Right renal pelvis (tissue), 4 donors: ENCODE measurements at regions not wholly inside any gene's neighbourhood (a gene's known extent, or its start where the extent isn't known, plus 50 kb on each side); places are given as distances from the start of the nearest gene placed in this dataset.
"Not testable (repeated sequence)": the region's sequence is repeated elsewhere in the genome, so short reads cannot be mapped to it uniquely, and the experiment has no call there.

Experiments used
- DNase-seq, 4 donors: peaks; one replicate each; pipeline ENCODE4 v3.0.0-alpha.2; 2013; ENCODE audit warnings: low read depth in 4 of 4, low spot score in 3 of 4, missing footprints in 1 of 4

DNA sequence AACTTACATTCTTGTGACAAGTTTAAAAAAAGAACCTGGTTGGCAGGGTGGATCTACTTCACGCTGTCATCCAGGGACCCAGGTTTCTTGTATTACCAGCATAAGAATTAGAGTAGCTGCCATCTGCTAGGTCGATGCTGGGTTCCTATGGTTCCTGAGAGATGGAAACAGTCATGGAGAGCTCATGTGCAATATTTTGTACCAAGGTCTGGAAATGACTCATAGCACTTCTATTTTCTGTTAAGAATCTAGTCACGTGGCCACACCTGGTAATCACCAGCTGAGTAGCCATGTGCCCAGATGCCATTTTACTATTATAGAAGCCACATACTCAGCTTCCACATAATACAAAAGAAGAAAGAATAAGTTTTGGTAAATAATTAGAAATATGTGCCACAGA is 171.3 kb downstream of the CD83 start:
- DNase-seq: no peak

DNA sequence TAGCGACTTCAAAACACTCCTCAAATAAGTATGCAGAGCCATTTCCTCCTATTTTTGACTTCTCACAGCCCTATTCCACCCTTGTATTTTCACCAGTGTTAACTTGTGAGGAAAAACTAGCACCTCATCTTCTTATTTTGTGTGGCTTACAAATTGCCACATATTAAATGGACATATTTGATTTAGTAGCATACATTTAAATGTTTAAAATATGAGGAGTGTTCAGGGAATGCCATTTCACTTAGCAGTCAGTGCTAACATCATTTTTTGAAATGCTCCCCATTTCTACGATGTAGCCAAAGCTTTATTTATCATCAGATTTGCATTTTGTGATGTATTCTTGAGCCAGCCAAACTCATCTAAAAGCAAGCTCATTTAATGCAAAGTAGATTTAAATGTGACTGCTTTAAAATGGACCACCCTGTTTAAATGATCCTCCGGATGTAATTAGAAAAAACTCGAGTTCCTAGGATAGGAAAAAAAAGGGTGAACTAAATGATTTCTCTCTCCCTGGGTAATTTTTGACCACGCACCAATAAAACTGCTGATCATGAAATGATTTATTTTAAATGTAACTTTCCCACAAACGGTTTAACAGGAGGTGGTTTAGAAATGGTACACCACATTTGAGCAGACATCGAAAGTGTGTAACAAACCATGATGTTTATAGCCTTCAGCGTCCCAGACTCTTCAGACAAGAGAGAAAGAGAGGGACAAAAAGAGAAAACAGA is 172.6 kb downstream of the CD83 start:
- DNase-seq: no peak

DNA sequence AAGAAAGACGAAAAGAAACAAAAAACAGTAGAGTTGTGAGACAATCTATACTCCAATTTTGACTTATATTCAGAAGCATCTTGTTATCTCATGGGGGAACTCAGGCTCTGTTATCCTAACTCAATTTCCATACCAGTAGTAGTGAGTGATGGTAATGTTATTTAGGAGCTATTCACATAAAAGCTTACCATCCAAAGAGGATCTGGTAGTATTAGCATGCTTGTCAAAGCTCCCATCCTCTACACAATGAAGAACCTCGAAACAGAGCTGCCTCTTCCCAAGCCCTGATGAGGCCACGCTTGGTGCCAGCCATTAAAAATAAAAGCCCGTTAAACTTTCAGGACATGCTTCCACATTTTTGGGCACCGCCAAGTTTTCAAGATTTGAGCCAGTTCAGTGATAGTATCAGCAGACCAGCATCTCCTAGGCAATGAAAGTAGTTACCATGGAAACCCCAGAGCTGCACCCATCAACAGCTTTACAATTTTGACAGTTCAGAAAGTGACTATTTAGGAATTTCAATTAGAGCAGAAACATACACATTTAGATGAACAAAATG is 173.3 kb downstream of the CD83 start:
- no peak for DNase-seq

DNA sequence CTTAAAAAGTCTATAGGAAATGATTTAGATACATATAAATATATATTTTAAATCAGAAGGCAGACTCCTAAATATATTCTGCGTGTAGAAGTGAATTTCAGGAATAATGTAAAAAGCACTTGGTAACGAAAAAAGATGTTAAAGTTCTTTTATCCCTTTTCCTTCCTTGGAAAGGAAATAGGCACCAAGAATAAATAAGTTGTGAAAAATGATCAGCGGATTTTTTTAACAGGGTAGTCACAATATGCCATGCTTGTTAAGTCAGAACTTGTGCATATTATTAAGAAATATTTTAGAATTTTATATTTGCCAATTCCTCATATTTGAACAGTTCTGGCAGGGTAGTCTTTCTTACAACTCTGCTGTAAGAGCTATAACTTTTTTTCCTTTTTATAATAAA is 173.8 kb downstream of the CD83 start:
- DNase-seq: no peak

DNA sequence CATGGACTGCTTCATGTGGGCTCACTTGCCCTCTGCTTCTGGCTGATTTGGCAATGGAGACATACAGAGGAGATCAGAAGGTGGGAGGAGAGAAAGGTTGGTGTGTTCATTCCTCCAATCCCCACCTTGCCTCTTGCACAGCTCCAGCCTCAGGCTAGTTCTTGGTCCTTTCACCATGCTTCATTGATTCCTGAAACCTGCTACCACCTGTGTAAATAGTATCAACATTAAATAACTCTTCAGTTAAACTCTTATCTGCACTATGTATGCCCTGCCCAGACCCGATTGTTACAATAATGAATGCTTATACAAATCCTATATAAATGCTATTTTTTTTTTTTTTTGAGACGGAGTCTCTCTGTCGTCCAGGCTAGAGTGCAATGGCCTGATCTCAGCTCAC is 174.5 kb downstream of the CD83 start:
- DNase-seq: no peak

DNA sequence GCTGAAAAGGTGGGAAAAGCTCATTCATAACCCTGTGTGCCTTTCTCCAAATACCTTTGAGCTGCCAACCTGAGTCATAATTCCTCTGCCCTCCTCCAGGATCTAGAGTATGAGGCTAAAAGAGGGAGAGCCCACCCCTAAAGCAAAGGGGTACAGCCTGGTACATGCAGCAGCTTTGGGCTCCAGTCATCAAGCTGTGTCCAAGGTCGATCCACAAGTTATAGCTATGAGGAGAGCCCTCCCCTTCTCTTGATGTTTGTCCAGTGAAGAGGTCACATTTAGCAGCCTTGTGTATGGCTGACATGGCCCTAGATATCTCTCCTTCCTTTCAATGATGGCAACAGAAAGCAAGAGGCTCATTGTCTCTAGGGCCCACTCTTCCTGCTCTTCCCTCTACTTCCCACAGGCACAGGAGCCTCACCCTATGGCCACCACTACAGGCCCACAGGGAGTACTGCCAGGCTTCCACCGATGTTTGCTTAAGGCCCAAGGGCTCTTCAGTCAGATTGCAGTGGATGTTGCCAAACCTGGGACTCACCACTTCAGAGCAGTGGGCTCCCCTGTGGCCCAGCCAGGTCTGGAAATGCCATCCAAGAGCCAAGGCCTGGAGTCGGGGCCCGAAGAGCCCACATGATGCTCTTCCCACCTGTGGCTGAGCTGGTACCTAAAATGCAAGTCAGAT is 176.8 kb downstream of the CD83 start:
- no peak for DNase-seq

DNA sequence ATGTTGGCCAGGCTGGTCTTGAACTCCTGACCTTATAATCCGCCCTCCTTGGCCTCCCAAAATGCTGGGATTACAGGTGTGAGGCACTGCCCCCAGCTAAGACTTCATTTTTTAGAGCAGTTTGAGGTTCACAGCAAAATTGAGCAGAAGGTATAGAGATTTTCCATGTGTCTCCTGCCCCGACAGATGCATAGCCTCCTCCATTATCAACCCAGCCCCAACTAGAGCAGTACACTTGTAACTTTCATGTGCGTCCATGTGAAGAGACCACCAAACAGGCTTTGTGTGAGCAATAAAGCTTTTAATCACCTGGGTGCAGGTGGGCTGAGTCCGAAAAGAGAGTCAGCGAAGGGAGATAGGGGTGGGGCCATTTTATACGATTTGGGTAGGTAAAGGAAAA is 179.1 kb downstream of the CD83 start:
- DNase-seq: not testable (repeated sequence)

DNA sequence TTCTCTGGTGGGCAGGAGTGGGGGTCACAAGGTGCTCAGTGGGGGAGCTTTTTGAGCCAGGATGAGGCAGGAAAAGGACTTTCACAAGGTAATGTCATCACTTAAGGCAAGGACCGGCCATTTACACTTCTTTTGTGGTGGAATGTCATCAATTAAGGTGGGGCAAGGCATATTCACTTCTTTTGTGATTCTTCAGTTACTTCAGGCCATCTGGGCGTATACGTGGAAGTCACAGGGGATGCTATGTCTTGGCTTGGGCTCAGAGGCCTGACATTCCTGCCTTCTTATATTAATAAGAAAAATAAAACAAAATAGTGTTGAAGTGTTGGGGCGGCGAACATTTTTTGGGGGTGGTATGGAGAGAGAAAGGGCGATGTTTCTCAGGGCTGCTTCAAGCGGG is 179.5 kb downstream of the CD83 start:
- DNase-seq: not testable (repeated sequence)

DNA sequence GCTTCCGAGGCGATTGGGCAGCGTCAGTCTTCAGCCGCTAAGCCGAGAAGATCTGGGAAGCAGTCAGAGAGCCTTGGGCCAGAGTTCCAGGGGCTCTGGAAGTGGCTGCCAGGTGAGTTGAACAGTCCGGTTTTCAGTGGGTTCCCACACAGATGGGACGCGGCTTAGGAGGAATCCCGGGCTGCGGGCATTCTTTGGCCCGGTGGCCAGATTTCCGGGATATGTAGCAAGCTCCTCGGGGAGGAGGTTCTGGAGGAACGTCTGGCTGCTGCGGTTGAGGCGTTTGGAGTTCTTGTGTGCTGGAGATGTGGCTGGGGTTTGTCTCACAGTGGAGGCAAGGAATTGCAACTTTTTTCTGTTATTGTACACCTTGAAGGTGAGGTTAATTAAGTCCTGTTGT is 182.6 kb downstream of the CD83 start:
- DNase-seq: not testable (repeated sequence)

DNA sequence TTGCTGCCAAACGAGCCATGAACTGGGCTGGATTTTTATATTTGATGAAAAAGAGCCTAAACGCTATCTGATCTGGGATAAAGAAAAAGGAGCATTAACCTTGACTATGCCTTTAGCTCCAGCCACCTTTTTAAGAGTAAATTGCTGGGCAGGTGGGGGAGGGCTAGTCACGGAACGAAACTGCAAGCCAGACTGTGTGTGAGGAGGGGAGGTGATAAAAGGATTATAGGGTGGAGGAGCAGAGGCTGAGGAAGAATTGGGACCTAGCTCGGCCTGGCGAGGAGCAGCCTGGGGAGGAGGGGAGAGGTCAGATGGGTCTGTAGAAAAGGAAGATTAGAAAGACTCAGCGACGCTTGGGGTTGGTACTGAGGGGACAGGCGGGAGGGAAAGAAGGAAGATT is 183.1 kb downstream of the CD83 start:
- not testable (repeated sequence) for DNase-seq

DNA sequence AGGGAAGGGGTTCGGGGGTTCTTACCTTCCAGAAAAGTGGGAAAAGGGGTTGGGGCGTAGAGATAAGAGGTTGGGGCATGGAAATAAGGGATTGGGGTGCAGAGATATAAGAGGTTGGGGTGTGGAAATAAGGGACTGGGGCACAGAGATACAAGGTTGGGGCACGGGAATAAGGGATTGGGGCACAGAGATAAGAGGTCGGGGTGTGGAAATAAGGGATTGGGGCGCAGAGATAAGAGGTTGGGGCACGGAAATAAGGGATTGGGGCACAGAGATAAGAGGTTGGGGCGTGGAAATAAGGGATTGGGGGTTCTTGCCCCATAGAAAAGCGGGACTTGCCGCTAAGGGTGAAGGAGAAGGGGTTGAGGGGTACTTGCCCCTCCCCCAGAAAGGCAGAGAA is 183.9 kb downstream of the CD83 start:
- DNase-seq: not testable (repeated sequence)

DNA sequence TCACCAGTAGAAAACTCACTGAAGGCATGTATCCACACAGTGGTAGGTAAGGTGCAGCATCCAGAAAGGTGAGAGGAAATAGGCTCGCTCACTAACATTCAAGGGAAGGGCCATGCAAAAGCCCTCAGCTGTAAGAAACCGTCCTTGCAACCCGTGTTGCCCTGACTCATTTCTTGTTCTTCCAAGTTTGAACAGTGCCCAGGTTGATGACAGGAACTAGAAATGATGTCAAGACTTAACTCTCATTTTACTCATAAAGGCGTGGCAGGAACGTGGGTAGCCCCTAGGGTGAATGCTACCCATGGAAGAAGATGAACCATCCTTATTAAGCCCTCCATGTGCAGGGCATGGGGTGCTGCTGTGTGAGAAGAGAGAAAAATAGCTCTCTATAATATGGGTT is 187.6 kb downstream of the CD83 start:
- DNase-seq: no peak

DNA sequence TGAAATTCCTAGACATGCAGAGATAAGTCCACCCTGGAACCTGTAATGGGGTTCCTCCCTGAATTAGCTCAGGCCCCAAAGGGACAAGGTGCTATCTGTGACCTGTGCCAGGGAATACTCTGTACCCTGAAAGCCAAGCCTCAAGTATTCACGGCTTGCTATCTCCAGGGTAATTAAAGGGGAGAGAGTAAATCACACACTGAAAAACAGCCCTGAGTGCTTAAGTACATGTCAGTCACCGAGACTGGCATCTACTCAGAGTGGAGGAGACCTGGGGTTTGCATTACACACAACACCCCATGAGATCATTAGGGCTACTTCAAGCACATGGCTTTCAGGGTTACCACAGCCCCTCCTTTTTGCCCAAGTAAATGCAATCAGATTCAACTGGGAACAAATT is 188.1 kb downstream of the CD83 start:
- DNase-seq: no peak

DNA sequence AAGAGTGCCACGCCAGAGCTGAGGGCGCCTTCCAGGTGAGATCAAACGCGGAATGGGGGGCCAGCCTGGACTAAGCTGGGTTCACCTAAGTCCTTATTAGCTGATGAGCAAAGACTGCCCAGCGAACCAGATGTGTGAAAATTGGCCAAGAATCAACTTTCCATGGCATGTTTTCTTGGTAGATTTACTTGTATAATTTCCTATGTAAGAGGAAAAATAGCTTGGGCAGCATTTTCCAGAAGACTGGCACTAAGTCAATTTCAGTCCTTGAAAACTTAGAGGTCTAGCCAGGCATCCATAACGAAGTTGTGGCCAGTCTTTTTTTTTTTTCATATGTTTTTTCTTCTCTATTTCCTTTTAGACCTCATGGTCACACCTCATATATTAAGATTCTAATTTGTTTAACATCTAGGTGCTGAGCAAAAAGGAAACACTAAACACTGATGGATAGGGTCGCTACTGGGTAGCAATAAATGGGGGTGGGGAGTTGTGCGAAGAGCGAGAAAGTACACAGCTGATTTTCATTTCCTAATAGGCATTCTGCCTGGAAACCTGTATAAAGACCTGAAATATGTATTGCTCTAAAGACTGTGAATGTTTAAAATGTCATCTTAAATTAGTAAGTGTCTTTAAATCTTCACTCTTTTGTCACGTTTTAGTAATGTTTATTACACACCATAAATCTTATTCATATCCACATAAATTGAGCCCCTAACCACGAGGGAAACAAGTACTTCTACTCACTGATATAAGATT is 188.8 kb downstream of the CD83 start:
- no peak for DNase-seq

DNA sequence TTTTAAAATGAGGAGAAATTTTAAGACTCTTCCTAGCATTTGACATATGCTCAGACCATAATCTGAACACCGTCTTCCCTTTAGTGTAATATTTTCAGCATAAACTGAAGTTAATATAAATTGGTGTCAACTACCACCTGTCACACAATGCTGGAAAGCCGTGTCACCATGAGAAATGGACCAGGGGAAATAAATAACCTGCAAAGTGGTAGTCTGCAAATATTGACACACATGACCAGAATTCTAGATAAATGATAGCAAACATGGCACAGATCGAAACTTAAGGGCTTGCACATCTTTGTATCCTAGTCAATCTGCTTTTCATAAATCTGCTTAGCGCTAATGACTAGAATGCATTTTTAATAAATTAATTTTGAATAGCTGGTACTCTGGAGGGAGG is 191.9 kb downstream of the CD83 start:
- DNase-seq: no peak

DNA sequence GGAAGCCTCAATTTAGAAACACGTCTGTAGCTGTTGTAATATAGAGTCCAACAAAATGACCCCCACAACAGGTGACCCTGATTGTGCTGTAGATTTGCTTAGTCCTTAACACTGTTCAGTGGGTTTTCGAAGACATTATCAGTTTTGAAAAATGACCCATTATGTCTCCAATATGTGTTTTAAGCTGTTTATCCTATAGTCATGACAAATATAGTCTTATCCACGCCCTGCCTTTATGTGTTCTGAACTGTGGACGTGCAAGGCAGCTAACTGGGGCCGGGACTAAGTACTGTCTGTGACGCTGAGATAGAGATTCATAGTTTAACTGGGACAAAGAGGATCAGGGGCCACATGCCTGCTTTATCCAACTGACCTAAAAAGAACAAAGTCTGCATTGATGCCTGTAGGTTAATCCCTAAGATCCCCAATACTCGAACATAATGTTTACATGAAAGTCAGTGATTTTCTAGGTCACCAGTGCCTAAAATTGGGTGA is 192.4 kb downstream of the CD83 start:
- no peak for DNase-seq

DNA sequence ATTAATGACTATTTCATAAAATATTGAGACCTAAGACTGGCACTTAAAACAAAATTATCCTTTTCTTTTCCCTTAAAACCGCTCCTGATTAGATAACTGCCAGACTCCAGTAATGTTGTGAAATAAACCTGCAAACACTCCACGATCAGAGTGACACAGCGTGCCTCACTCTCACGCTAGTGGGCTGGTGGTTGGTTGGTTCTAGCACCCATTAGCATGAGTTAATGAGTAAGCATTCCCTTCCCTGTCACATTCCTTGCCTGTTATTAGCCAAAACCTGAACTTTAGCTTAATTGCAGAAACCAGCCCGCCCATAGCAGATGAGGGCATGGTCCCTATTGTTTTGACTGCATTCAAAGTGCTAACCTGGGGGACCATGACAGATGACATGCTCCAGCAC is 193.4 kb downstream of the CD83 start:
- DNase-seq: no peak

DNA sequence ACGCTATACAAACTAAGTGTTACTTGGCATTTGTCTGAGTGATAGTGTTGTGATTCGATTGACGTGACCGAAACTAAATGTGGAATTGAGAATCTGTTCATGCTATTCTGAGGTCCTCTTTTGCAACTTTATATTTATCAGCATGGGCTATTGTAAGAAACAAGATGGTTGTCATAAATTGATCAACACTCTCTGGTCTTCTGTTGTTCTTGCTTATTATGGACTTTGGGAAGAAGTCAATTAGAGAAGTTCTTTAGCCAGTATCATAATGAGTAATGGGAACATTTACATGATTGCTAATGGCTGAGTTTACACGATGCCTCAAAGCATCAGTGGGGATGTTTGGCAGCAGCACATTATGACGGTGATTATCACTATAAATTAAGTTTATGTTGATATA is 195.0 kb downstream of the CD83 start:
- no peak for DNase-seq

DNA sequence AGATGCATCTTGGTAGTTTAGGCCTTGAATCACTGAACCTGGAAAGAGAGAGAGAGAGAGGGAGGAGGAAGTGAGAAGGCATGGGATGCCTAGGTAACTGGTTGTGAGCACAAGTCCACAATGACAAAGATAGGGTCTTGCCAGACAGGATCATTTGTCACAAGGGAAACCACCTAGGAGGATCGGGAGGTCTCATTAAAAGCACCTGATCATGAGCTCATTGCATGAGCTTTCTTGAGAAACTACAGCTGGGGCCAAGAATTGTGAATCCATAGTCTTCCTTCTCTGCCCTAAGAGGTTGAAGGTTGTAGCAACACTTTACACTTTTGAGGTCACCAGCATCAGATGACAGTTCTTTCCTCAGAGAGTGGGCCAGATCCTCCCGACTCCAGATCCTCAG is 195.7 kb downstream of the CD83 start:
- no peak for DNase-seq

DNA sequence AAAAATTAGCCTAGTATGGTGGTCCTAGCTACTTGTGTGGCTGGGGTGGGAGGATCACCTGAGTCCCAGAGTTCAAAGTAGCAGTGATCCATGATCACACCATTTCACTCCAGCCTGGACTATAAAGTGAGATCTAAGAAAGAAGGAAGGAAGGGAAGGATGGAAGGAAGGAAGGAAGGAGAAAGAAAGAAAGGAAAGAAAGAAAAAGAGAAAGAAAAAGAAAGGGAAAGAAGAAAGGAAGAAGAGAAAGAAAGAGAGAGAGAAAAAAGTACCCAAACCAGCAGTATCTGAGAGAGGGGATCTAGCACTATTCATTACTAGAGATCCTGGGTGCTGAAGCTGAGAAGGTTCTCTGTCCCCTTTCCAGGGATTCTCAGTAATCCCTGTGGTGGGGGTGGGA is 197.8 kb downstream of the CD83 start:
- no peak for DNase-seq

DNA sequence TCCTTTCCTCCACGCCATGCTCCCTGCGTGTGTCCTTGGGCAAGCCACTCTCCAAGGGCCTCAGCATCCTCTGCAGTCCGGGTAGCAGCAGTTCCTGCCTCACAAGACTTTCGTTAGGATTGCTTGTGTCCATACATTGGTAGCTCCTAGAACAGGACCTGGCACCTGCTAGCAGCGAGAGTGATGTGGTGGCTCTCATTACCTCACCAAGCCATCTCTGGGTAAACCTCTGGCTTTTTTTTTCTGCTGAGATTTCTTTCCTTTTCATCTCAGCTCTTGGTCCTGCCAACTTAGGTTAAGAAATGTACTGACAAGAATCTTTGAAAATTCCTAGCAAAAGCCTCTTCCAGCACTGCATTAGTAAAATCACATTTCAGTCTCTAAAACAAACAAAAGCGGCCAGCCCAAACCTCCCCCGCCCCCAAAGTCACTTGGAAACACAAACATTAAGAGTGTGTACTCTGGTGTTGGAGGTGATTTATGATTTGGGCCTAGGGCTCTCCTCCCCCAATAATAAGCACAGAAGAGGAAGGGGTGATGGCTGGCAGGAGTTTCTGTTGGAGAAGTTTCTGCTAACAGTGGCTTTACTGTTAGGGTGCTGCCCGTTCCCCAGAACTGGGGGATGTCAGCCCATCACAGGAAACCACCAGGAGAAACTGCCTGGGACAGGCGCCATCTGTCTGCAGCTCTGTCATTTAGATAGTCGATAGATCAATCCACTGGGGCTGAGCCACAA is 199.2 kb downstream of the CD83 start:
- peak in 2 of 4 donors; percentile 53 to 66 for DNase-seq
